LHCN-M2 (cell line): ENCODE measurements at regions not wholly inside any gene's neighbourhood (a gene's known extent, or its start where the extent isn't known, plus 50 kb on each side); places are given as distances from the start of the nearest gene placed in this dataset.
"Not testable (repeated sequence)": the region's sequence is repeated elsewhere in the genome, so short reads cannot be mapped to it uniquely, and the experiment has no call there.

Experiments
- DNase-seq: peaks from one replicate; pipeline ENCODE4 v3.0.0-alpha.2; 2012; ENCODE audit warnings: low read depth

DNA sequence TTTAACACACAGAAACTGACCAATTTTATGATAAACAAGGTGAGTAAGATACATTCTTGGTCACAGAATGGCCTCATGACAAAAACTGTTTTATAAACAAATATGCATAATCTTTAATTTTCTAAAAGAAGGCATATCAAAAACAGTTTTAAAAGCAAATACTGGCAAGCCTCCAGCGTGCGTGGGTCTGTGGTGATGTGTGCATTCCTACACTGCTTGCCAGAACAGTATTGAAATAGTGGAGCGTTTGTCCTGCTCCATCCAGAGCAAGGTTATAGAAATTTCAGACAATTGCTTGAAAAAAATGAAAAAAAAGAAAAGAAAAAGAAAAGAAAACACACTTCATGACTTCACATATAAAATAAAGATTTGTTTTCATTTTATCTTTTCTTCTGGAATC lies 140.9 kb downstream of the MZT1 start:
- no peak for DNase-seq

DNA sequence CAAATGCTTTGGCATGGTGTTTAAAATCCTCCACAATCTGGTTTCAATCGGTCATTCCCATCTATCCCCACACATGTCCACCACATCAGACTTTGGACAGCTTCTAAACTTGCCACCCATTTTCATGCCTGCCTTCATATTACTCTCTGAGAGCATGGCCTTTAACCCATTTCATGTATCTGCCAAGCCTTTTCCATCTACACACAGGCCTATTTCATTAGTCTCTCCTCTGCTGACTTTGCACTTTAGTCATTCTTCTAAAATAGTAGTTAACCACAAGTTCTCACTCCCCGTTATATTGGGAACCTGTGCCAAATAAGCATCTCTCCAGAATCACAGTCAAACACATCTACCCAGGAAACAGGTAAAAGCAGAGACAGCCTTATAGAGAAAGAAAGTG lies 142.2 kb downstream of the MZT1 start:
- no peak for DNase-seq

DNA sequence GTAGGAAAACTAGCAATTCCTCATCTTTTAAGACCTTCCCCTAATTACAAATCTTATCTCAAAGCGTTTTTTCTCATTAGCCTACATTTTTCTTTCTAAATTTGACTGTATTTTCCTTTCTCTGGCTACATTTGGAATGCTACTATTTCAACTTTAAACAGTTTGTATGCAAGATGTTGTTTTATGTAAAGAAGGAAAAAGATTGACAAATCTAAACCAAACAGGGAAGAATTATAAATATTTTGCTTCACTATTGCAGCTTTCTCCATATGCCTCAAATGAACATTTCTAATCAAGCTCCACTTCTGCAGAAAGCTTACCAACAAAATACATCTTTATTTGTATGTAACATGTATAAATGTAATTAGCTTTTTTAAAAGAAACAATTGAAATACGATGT lies 156.2 kb downstream of the MZT1 start:
- no peak for DNase-seq

DNA sequence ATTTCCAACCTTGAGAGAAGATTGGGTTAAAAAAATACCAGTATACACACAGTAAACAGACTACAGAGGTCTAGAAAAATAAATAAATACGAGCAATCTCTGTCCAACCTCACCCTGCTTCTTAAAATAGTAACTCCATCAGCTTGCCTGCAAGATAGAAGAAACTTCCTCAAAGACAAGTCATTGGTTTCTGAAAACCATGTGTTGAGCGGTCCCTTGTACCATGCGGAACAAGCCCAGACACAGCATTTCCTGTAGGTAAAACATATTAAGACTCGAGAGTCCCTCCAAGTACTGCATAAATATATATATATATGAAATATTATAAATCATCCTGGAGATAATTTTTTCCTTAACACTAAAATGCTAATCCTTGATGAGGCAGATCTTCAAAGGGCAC lies 157.4 kb downstream of the MZT1 start:
- no peak for DNase-seq

DNA sequence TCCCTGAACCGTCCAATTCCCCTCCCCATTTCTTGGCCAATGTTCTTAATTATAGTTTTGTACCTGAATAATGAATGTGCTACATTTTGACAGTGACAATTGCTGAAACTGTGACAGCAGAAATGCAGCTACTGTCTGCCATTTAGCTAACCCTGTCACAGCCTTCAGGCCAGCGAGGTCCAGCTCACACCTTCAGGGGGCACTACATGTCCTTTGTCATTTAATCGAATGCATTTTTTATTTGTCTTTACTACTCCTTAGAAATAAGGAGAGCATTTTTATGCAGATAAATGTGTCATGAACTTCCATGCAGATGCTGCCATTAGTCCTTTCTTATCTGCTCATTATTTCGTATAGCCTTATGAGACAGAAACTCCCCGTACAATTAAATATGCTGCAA lies 159.9 kb downstream of the MZT1 start:
- DNase-seq: no peak

DNA sequence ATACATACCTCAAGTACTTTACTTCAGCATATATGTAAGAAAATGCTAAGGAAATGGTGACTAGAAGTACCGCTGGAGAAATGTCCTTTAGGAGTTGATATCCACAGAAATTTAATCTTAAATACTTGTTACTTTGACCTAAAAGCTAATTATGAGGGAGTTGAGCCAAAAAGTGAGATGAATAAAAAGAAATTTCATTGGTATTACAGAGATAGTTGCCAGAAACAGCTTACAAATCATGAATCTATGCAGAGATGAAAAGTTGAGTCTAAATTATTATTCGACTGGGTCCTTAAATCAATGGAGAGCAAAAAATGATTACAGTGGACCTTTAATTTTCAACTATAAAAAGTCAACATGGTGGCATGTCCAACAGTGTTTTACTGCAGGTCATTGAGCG lies 160.9 kb downstream of the MZT1 start:
- no peak for DNase-seq

DNA sequence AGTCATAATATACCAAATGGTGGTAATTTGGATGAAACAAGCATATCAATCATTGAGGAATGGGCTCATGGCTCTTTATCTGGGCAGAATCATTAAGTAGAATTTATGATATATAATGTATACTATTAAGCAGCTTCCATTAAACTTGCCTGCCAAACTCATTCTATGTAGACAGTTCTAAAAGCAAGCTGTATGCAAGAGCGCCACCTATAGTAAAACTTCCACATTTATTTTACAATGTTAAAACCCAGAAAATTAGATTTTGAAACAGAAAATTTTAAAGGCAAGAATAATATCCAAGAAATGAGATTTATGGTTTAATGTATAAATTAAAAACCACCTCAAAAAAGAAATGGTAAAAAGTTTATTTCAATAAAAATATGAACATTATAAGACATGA lies 161.5 kb downstream of the MZT1 start:
- peak; percentile 20 for DNase-seq

DNA sequence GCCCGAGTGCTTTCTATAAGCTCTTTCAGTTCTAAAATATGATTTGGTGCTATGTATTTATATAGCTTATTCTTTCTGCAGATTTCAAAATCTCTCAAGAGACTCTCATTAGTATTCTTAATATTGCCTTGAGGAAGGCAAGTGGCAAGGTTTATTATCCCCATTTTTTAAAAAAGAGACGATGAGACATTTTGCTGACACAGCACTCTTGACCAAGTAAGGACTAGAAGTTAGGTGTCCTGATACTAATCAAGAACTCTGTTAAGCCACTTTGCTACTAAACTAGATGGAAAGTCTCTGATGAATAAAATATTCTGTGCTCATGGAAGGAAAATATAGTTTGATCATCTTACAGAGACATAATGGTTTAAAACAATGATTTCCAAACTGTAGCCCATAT lies 164.7 kb downstream of the MZT1 start:
- DNase-seq: no peak

DNA sequence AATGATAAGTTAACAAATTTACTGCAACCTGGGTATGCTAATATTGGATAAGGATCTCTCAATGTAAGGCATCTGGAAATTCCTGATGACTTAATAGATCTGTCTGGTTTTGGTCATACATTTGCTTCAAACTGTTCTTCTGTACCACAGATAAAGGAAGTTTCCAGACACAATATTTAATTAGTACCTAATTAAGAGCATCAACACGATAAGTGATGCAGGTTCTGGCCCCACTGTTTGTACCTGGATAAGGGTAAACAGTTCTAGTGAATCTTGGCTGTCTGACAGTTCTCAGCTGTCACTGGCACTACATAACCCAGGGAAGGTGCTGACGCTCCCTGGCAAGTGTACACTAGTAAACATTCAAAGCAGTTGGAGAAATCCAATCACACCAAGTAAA lies 165.6 kb downstream of the MZT1 start:
- DNase-seq: no peak

DNA sequence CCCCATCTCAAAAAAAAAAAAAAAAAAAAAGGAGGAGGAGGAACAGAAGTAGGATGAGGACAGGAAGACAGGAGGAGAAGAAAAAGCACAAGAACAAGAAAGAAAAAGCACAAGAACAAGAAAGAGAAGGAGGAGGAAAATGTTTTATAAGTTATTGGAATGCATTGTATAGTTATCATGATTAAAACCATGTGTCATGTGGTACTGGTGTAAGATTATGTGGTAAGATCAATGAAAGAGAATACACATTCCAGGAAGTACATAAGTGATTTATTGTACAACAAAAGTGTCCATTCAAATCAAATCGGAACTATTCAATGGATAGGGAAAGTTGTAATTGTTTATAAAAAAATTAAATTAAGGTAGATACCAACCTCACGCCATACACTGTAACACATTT lies 167.7 kb downstream of the MZT1 start:
- DNase-seq: no peak

DNA sequence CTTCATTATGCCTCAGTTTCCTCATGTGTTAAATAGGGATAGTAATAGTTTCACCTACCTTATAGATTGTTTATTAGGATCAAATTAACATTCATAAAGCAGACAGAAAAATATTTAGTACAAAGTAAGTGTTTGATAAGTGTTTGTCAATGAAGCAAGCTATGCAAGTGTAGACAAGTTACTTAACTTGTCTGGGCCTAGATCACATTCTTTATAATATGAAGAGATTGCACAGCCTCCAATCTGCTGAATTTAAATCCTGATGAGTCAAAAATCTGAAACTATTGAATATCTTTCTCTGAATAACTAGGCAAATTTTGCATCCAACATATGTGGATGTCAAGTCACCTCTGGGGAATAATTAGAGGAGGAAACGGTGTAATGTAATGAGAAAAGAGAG lies 170.5 kb downstream of the MZT1 start:
- no peak for DNase-seq

DNA sequence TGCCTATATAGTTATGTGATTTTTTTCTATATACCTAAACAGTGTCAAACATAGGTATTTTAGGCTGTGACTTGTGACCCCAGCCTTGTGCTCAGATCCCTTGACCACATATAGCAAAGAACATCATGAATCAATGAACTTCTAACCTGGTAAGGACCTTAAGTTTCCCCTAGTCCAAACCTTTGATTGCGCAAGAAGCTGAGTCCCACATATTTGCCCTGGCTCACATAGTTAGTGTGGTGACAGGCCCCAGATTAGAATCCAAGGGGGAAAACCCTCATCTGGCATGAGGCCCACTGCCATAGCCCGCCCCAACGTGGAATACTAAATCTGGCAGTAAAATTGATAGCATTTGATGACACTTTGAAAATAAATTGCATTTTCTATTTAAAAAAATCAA lies 171.8 kb downstream of the MZT1 start:
- no peak for DNase-seq

DNA sequence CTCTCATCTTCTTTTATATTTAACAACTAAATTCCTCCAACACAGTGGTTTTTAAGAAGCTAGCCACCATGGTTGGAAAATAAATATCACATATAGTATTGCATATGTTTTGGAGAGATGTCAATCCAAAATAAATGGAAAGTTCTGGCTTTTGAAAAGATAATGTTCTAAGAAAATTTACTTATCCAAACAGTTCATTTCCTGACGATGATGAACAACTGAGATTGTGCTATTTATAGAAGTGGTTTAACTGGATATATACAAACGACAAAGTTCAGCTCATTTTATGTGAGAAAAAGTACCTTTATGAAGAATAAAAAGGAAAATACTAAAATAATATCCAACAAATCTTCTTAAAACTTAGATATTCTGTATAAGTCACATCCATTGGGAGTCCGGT lies 174.7 kb downstream of the MZT1 start:
- DNase-seq: no peak

DNA sequence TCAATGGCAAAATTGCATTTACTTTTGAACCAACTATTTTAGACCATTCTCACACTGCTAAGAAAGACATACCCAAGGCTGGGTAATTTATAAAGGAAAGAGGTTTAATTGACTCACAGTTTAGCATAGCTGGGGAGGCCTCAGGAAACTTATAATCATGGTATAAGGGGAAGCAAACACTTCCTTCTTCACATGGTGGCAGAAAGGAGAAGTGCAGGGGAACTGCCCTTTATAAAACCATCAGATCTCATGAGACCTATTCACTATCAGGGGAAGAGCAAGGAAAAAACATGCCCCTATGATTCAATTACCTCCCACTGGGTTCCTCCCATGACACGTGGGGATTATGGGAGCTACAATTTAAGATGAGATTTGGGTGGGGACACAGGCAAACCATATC lies 181.5 kb downstream of the MZT1 start:
- not testable (repeated sequence) for DNase-seq

DNA sequence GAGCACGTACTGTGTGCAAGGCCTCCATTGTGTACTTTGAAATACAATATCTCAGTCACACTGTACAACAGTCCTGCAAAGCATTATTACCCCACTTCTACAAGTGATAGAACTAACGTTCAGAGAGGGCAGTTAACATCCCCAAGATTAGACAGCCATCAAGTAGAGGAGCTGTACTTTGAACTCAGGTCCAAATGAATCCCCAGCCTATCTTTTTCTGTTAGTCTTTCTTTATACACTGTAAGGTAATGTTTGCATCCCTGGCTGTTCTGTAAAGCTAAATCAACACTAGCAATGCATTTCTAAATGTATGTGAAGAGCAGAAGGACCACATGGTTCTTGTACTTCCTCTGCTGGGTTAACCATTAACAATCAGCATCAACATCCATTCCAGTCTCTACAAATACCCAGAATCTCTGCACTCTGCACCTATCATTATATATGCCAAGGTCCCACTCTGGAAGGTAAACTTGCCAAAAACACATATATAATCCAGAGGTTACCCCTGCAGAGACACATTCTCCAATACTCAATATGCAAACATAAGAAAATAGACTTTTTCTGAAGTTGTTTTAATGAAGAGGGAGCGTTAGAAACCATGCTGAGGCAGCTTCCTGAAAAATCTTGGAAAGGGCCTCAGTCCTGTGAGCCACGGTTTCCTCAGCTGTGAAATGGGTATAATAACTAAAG lies 182.3 kb downstream of the MZT1 start:
- DNase-seq: no peak

DNA sequence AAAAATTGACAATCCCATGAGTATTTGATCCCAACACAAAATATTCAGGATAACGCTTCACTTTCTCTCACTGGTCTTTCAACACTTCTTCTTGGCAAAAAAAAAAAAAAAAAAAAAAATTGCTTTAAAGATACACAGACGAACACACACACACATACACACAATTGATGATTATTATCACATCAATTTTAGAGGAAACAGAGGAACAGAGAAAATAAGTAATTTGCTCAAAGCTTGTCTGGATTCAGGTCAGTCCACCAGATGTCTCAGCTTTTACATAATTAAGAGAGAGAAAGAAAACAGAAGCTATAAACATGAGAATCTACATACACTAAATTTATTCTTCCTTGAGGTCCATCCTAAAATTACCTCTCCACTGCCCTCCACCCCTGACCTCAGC lies 183.4 kb downstream of the MZT1 start:
- no peak for DNase-seq

DNA sequence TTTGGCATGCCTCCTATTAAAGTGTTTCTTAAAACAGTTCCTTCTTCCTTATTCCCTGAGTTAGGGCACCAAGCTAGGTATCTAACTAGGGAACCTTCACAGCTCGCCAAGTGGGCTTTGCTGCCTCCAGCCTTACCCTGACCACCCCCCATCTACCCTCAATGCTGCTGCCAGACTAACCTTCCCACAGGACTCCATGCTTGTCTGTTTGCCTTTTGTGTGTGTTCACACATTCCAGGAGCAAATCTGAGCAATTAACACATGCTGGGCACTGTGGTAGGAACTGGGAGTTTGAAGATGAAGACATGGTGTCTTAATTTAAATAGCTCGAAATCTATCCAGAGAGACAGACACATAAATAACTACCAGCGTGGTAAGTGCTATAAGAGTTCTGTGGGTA lies 185.2 kb downstream of the MZT1 start:
- no peak for DNase-seq

DNA sequence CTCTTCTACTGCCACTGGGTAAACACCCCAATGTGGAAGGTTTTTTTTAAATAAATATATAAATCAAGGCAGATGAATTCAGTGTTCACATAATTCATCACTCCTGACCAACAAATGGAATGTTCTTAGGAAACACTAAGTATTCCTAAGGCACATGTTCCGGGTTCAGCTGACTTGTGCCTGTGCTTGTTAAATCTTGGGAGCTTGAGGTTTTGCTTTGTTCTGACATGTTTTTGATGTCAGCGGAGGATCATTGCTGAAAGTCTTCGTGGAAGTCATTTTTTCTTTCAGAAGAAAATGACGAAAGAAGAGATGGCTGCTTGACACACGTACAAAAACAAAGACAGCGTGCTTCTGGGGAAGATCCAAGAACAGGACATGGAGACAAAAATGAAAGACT lies 185.8 kb downstream of the MZT1 start:
- DNase-seq: no peak

DNA sequence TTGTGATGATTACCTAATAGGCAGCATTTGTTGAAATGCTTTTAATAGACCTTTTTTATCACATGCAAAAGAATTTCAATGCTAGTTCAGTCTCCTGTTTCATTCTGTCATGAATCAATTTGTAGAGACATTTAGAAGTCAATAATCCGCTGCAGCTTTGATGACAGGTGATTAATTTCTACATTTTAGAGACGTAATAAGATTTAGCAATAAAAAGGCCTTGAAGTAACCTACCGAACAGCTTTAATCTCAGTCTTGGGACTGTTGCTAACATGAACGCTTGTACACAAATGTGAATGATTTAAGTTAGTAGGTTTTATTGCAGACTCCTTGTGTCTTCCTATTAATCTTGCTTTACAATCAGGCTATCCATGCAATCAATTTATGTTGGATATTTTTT lies 186.5 kb downstream of the MZT1 start:
- no peak for DNase-seq

DNA sequence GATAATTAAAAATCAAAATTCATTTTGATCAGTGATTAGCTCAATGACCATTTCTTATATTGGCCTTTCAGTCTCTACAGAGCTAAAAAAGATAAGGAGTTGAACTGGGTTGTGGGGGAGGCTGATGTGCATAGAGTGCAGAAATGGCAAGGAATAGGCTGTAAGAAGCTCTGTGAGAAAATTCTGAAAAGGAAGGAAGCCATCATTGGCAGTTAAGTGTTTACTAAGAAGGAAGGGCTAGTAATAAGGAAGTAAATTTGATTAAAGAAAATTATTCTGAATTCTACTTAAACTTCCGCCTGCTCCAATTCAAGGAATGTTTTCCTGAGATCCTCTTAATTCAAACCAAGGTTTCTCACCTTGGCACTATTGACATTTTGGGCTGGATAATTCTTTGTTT lies 187.5 kb downstream of the MZT1 start:
- DNase-seq: no peak

DNA sequence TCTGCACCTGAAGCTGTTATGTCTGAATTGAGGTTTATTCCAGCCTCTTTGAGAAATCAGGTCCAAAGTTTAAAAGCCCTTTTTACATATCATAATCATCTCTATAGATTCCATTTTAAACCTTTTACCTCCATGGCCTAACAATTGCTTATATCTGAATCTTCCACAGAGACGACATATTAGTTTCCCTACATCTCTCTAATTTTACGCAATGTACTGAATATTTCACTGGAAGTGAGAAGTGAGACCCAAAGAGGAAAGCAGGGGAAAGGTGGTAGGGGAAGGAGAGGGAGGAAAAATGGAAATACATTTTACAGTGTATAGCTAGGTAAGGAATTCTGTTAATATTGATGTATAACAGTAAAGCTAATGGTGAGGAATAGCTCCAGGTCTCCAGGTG lies 189.6 kb downstream of the MZT1 start:
- no peak for DNase-seq

DNA sequence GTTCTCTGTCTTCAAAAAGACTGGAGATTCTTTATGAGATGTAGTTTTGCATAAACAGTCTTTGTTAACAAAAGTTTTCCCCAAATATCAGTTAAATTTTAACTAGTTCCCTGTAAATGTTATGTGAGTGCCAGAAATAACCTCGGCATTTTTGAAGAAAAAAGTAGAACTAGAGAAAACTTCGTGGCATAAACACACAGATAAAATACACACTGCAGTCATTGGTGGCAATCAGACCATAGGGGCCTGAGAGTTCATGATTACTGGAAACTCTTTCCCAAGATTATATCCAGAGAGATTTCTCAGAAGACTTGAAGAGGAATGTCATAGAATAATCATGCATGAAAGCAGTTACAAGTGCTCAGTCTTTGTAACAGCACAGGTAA lies 190.0 kb downstream of the MZT1 start:
- no peak for DNase-seq

DNA sequence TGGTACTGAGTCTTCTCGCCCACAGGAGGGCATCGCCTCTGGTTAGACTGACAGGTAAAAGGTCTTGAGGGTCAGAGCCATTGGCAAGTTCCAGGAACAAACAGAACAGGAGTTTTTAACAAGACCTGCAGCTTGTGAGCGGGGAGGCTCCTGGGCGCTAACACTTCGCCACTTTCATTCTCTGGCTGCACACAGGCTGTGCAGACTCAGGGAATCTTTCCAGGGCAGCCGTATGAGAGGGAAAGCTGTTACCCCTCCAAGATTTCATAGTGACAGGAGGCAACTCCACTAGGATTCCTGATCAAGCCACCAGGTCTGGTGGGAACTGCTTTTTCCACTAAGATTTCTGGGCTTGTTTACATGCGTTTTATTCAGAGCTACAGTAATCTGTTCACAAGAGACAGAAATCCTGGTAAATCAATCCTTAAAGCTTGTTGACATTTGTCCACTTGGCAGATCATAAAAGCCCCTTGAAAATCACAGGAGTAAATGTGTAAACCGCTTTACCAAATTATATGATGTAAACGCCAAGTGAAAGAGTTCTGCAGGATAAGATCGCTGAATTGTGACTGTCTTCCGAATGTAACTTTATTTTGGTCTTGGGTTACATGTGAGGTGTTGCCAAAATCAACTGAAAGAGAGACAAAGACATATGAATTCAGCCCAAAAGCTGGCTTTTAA lies 190.6 kb downstream of the MZT1 start:
- no peak for DNase-seq
